ENCODE measurements at regions not wholly inside any gene's neighbourhood (a gene's known extent, or its start where the extent isn't known, plus 50 kb on each side); places are given as distances from the start of the nearest gene placed in this dataset.
"Not testable (repeated sequence)": the region's sequence is repeated elsewhere in the genome, so short reads cannot be mapped to it uniquely, and the experiment has no call there.

DNA sequence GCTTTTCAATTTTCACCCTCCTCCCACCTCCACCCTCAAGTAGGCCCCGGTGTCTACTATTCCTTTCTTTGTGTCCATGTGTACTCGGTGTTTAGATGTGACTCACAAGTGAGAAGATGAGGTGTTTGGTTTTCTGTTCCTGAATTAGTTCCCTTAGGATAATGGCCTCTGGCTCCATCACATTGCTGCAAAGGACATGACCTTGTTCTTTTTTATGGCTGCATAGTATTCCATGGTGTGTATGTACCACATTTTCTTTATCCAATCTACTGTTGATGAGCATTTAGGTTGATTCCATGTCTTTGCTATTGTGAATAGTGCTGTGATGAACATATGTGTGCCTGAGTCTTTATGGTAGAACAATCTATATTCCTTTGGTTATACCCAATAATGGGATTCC, 125.1 kb upstream of the RAB18 start:
- H3K4me1 Mint-ChIP-seq; H3K27ac Mint-ChIP-seq; DNase-seq; POLR2A ChIA-PET; H3K9me3 Mint-ChIP-seq; H3K36me3 Mint-ChIP-seq (ENCODE audit: low read depth); H3K4me3 Mint-ChIP-seq: not testable (repeated sequence)
- CTCF ChIA-PET: interaction anchor here (1.4 kb wide), 1 partner anchor 19 kb away, joined by 3 read pairs; no protein-coding TSS in a partner anchor
- peaks cover 17% of the 10 kb centered on the region for H3K27me3 Mint-ChIP-seq

DNA sequence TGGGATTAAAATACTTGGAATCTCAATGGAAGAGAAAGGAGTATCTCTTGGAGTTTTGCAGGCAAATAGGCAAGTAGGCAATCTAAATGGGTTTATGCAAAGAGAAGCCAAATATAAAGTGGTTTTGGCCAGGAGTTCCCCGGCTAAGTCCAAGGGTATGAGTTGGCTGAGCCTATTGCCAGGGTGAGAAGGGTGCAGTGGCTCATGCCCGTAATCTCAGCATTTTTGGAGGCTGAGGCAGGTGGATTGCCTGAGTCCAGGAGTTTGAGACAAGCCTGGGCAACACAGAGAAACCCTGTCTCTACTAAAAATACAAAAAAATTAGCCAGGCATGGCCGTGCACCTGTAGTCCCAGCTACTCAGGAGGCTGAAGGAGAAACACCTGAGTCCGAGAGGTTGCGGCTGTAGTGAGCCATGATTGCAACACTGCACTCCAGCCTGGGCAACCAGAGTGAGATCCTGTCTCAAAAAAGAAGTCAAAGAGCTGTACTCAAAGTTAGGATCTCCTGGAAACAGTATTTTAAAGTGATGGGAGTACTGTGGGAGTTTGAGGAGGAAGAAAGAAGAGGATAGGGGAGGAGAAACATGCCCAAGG, 130.4 kb upstream of the RAB18 start:
- H3K4me1 Mint-ChIP-seq: no peaks in the 10 kb centered on the region
- no peaks in the 10 kb centered on the region for H3K36me3 Mint-ChIP-seq (ENCODE audit: low read depth)
- peaks cover 10% of the 10 kb centered on the region for H3K27me3 Mint-ChIP-seq
- DNase-seq: no peak
- no peak overlapping the region for H3K4me3 Mint-ChIP-seq
- H3K9me3 Mint-ChIP-seq: no peaks in the 10 kb centered on the region
- no peak overlapping the region for H3K27ac Mint-ChIP-seq
- CTCF ChIA-PET: interaction anchor here (1.5 kb wide), 1 partner anchor 150 kb away, joined by 5 read pairs; no protein-coding TSS in a partner anchor
- POLR2A ChIA-PET: no interaction called here

DNA sequence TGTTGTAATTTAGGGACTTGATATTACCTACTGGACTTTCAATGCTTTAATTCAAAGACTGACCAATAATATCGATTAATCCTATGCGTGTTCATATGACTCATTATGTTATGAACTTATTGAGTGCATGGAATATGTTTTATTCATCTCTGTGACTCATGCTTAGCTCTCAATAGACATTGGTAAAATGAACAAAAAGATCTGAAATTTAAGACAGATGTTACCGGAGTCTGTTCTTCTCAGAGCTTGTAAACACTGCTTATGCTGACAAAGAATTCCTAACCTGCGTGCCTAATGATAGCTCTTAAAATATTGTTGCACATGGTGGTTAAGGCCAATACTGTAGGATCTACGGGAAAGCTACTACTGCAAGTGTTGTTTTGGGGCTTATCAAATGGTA, 131.5 kb upstream of the ACBD5 start:
- Mint-ChIP-seq H3K4me3 (no peak overlapping the region), H3K4me1 (no peaks in the 10 kb centered on the region), H3K9me3 (no peaks in the 10 kb centered on the region), H3K36me3 (ENCODE audit: low read depth) (no peaks in the 10 kb centered on the region), H3K27me3 (peaks cover 9% of the 10 kb centered on the region), H3K27ac (no peak overlapping the region)
- CTCF ChIA-PET: interaction anchor here (1.4 to 1.5 kb wide), 2 partner anchors 148 to 869 kb away, joined by 3 to 5 read pairs; no protein-coding TSS in a partner anchor
- POLR2A ChIA-PET: no interaction called here
- DNase-seq: no peak

DNA sequence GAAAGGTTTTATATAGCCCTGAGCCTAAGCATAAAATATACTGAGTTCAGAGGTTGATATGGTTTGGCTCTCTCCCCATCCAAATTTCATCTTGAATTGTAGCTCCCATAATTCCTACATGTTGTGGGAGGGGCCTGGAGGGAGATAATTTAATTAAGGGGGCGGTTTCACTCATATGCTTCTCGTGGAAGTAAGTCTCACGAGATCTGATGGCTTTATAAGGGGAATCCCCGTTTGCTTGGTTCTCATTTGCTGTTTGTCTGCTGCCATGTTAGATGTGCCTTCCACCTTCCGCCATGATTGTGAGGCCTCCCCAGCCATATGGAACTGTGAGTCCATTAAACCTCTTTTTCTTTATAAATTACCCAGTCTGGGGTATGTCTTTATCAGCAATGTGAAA, 130.8 kb upstream of the ACBD5 start:
- DNase-seq; H3K27me3 Mint-ChIP-seq; H3K27ac Mint-ChIP-seq; H3K4me1 Mint-ChIP-seq; H3K9me3 Mint-ChIP-seq; H3K4me3 Mint-ChIP-seq; H3K36me3 Mint-ChIP-seq (ENCODE audit: low read depth); POLR2A ChIA-PET: not testable (repeated sequence)
- CTCF ChIA-PET: interaction anchor here (1.4 kb wide), 1 partner anchor 870 kb away, joined by 3 read pairs; no protein-coding TSS in a partner anchor

DNA sequence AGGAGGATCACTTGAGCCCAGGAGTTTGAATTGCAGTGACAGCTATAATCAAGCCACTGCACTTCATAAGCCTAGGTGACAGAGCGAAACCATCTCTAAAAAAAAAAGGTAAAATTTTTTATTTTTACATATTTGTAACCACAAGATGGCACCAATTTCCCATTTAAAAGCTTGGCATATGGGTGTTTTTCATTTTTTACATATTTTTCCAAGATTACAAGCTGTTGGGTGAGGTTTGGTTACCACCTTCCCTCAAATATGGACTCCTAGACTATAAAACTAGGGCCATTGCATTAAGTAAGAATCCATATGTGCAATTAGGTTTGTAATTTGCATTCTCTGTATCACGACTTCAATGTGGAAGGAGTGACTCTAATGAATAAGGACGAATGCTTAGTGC, 129.3 kb upstream of the ACBD5 start:
- ChIA-PET CTCF (interaction anchor here (0.6 to 1.3 kb wide), 5 partner anchors 9 to 872 kb away, joined by 3 to 6 read pairs (median 4); no protein-coding TSS in a partner anchor), POLR2A (no interaction called here)
- Mint-ChIP-seq H3K4me3 (no peak overlapping the region), H3K27me3 (peaks cover 6% of the 10 kb centered on the region), H3K9me3 (no peaks in the 10 kb centered on the region), H3K27ac (no peak overlapping the region), H3K36me3 (ENCODE audit: low read depth) (no peaks in the 10 kb centered on the region), H3K4me1 (peaks cover 4% of the 10 kb centered on the region)
- DNase-seq: no peak

DNA sequence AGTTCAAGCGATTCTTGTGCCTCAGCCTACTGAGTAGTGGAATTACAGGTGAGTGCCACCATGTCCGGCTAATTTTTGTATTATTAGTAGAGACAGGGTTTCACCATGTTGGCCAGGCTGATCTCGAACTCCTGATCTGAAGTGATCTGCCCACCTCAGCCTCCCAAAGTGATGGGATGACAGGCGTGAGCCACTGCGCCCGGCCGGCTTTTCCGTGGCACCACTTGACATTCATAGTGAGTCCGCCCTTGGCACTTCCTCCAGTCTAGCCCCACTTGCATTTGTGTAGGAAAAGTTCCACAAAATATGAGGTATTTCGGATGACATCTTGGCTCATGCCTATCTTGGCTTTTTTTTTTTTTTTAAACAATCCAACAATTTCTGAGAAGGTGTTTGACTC, 128.1 kb upstream of the ACBD5 start:
- H3K9me3 Mint-ChIP-seq: no peaks in the 10 kb centered on the region
- H3K36me3 Mint-ChIP-seq (ENCODE audit: low read depth): no peaks in the 10 kb centered on the region
- no peak overlapping the region for H3K4me3 Mint-ChIP-seq
- peaks cover 6% of the 10 kb centered on the region for H3K27me3 Mint-ChIP-seq
- H3K4me1 Mint-ChIP-seq: peaks cover 4% of the 10 kb centered on the region
- no peak overlapping the region for H3K27ac Mint-ChIP-seq
- POLR2A ChIA-PET: no interaction called here
- CTCF ChIA-PET: interaction anchor here (1.1 to 1.2 kb wide), 2 partner anchors 8 to 873 kb away, joined by 3 read pairs; no protein-coding TSS in a partner anchor
- DNase-seq: no peak

- Mint-ChIP-seq H3K9me3 (no peaks in the 10 kb centered on the region), H3K4me1 (peaks cover 4% of the 10 kb centered on the region), H3K27me3 (peaks cover 6% of the 10 kb centered on the region), H3K27ac (no peak overlapping the region), H3K4me3 (no peak overlapping the region), H3K36me3 (ENCODE audit: low read depth) (no peaks in the 10 kb centered on the region)
- DNase-seq: no peak
- CTCF ChIA-PET: interaction anchor here (0.6 kb wide), 1 partner anchor 1094 kb away, joined by 3 read pairs; no protein-coding TSS in a partner anchor
- POLR2A ChIA-PET: no interaction called here
Observed at GRCh38 chr10:27366769-27367168, 126.2 kb upstream of the ACBD5 start.

DNA sequence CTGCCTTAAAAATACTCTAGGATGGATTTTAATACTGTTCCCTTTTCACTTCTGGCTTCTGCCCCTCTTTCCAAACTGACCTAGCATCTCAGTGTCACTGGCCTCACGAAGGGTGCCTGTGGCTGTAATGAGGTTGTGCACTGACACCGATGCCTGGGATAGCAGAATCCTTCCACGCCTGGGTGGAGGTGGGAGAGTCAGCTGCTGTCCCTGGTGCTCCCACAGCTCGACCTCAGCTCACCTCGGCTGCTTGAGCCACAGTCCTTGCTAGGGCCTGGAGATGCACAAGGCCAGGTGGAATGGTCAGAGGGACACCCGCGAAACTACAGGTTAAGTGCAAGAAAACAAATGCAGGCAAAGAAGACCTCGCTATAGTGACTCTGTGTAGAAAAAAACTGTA, 123.4 kb upstream of the ACBD5 start:
- Mint-ChIP-seq H3K27me3 (peaks cover 6% of the 10 kb centered on the region), H3K9me3 (no peaks in the 10 kb centered on the region), H3K4me3 (no peak overlapping the region), H3K27ac (no peak overlapping the region), H3K4me1 (peaks cover 4% of the 10 kb centered on the region), H3K36me3 (ENCODE audit: low read depth) (no peaks in the 10 kb centered on the region)
- ChIA-PET CTCF (interaction anchor here (1.5 to 2.2 kb wide), 2 partner anchors 140 to 473 kb away, joined by 4 to 6 read pairs; no protein-coding TSS in a partner anchor), POLR2A (no interaction called here)
- DNase-seq: no peak

DNA sequence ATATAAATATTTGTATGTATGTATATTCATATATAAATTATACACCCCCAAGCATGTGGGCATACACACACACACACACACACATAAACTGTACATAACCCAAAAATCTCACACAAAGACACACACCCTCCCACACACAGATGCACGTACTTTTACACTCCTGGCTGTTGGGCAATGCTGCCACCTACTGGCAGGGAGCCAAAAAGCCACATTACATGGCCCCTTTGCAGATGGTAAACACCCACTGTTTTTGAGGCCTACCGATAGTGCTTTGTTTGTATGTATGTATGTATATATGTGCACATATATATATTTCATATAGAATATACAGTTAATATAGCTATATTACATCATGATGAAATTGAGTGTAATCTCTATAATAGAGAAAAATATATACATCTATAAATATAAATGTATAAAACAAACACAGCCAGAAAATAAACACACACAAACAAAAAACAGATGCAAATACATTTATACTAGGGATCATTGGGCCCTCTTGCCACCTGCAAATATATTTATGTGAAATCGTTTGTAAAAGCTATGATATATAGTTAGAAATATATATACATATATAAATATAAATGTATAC, 120.1 kb upstream of the ACBD5 start:
- Mint-ChIP-seq H3K4me3 (no peak overlapping the region), H3K36me3 (ENCODE audit: low read depth) (no peaks in the 10 kb centered on the region), H3K27me3 (peaks cover 4% of the 10 kb centered on the region), H3K27ac (no peak overlapping the region), H3K4me1 (peaks cover 3% of the 10 kb centered on the region), H3K9me3 (no peaks in the 10 kb centered on the region)
- ChIA-PET POLR2A (no interaction called here), CTCF (interaction anchor here (0.7 to 2.0 kb wide), 8 partner anchors 9 to 1019 kb away, joined by 3 to 10 read pairs (median 3); no protein-coding TSS in a partner anchor)
- DNase-seq: peak; percentile 85

- no peaks in the 10 kb centered on the region for H3K4me1 Mint-ChIP-seq
- no peaks in the 10 kb centered on the region for H3K27me3 Mint-ChIP-seq
- no peak overlapping the region for H3K4me3 Mint-ChIP-seq
- H3K36me3 Mint-ChIP-seq (ENCODE audit: low read depth): no peaks in the 10 kb centered on the region
- H3K9me3 Mint-ChIP-seq: no peaks in the 10 kb centered on the region
- H3K27ac Mint-ChIP-seq: no peak overlapping the region
- ChIA-PET CTCF (interaction anchor here (1.1 to 2.0 kb wide), 7 partner anchors 14 to 636 kb away, joined by 3 to 10 read pairs (median 3); no protein-coding TSS in a partner anchor), POLR2A (interaction anchor here (1.0 kb wide), 1 partner anchor 136 kb away, joined by 4 read pairs; no protein-coding TSS in a partner anchor)
- DNase-seq: no peak
Observed at GRCh38 chr10:27359792-27360355, 119.3 kb upstream of the ACBD5 start.

DNA sequence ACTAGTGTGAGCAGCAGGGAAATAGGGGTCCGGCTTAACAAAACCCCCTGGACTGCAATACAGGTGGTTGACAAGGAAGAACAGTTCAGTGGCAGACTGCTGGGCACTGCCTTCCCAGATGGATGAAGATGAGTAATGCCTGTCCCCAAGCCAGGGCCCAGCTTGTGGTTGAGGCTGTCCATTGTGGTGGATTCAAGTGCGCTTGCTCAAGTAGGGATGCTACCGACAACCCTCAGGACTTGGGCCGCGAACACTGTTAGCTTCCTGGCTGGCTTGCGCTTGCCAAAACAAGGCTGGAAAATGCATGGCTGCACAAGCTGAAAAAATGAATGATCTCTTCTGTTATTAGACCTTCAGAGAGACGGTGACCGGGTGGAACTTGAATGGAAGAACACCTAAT, 116.1 kb upstream of the ACBD5 start:
- peaks cover 7% of the 10 kb centered on the region for H3K27me3 Mint-ChIP-seq
- no peak for DNase-seq
- H3K4me3 Mint-ChIP-seq: no peak overlapping the region
- H3K9me3 Mint-ChIP-seq: no peaks in the 10 kb centered on the region
- no peak overlapping the region for H3K27ac Mint-ChIP-seq
- ChIA-PET POLR2A (no interaction called here), CTCF (no interaction called here)
- no peaks in the 10 kb centered on the region for H3K36me3 Mint-ChIP-seq (ENCODE audit: low read depth)
- peaks cover 5% of the 10 kb centered on the region for H3K4me1 Mint-ChIP-seq

- no peak overlapping the region for H3K4me3 Mint-ChIP-seq
- DNase-seq: no peak
- H3K4me1 Mint-ChIP-seq: peaks cover 5% of the 10 kb centered on the region
- no peak overlapping the region for H3K27ac Mint-ChIP-seq
- ChIA-PET CTCF (no interaction called here), POLR2A (no interaction called here)
- H3K9me3 Mint-ChIP-seq: no peaks in the 10 kb centered on the region
- no peaks in the 10 kb centered on the region for H3K36me3 Mint-ChIP-seq (ENCODE audit: low read depth)
- H3K27me3 Mint-ChIP-seq: peaks cover 9% of the 10 kb centered on the region
Observed at GRCh38 chr10:27355918-27356573, 115.4 kb upstream of the ACBD5 start.

DNA sequence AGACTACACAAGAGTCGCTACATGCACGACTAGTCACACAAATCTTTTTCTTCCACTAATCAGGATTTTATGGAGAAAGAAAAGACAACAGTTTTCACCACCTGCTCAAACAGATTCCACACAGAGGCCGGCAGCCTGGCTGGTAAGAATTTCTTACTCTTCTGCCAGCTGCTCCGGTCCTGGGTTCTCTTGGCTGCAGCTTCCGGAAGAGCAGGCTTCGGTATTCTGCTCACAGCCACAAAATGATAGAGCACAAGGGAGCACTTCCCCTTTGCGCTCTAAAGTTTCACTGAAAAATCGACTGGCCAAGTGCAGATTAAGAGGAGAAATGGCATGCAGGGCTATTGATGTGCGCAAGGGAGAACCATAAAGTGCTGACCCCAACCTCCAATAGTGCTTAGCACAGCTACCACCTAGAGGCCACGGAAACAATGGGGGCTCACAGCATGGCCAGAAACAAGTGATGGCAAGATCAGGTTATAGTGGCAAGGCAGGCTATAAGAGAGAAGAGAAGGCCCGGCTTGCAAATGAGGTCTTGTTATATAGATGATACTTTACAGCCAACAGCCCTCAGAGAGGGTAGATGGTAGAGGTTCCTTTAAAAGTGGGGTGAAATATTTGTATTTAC, 114.2 kb upstream of the ACBD5 start:
- H3K4me1 Mint-ChIP-seq; DNase-seq; H3K9me3 Mint-ChIP-seq; POLR2A ChIA-PET; H3K27ac Mint-ChIP-seq; H3K4me3 Mint-ChIP-seq; H3K36me3 Mint-ChIP-seq (ENCODE audit: low read depth); CTCF ChIA-PET: not testable (repeated sequence)
- H3K27me3 Mint-ChIP-seq: peaks cover 15% of the 10 kb centered on the region
